K562 (cell line): ENCODE measurements at regions not wholly inside any gene's neighbourhood (a gene's known extent, or its start where the extent isn't known, plus 50 kb on each side); places are given as distances from the start of the nearest gene placed in this dataset.

Source experiments
- ARID3B ChIP-seq: fragments of 250-450 bp; sonication (Bioruptor Pico); IDR thresholded peaks from 2 replicates; pipeline ENCODE4 v1.4.0; 2020; ENCODE audit warnings: borderline replicate concordance
- BRF1 ChIP-seq: IDR thresholded peaks from 3 replicates; pipeline ENCODE4 v1.6.1; 2011; ENCODE audit warnings: borderline replicate concordance, mild to moderate bottlenecking; ENCODE audit not compliant: insufficient read length; ENCODE audit errors: extremely low read depth
- CLOCK ChIP-seq: fragments of 250-450 bp; sonication (Bioruptor Pico); IDR thresholded peaks from 2 replicates; pipeline ENCODE4 v1.4.0; 2020; ENCODE audit warnings: mild to moderate bottlenecking, moderate library complexity, borderline replicate concordance
- E2F3 ChIP-seq: fragments of 250-450 bp; sonication (Bioruptor Pico); IDR thresholded peaks from 2 replicates; pipeline ENCODE4 v1.4.0; 2020; ENCODE audit warnings: mild to moderate bottlenecking
- HDAC1 ChIP-seq, 2 experiments: fragments of 450-650 bp; IDR thresholded peaks; 2 replicates each; pipeline ENCODE4 v1.6.1; 2016 to 2017; ENCODE audit warnings: inconsistent platforms in 1 of 2, mild to moderate bottlenecking in 1 of 2, moderate library complexity in 1 of 2
- MECOM ChIP-seq: fragments of 250-450 bp; sonication (Bioruptor Pico); IDR thresholded peaks from 2 replicates; pipeline ENCODE4 v1.8.0; 2022; ENCODE audit warnings: inconsistent platforms
- NCOR1 ChIP-seq: fragments of 450-650 bp; IDR thresholded peaks from 2 replicates; pipeline ENCODE4 v1.6.1; 2016; ENCODE audit warnings: mild to moderate bottlenecking, moderate library complexity
- NELFE ChIP-seq: IDR thresholded peaks from 2 replicates; pipeline ENCODE4 v1.6.1; 2011; ENCODE audit warnings: mild to moderate bottlenecking; ENCODE audit not compliant: insufficient read depth, insufficient read length
- SRF ChIP-seq, 2 experiments: fragments of 250-450, 450-650 bp in 1 of 2; sonication (Bioruptor Pico) in 1 of 2; sonication (generic) in 1 of 2; formaldehyde crosslinking; IDR thresholded peaks; 2 replicates each; pipeline versions ENCODE4 v1.5.0 to v1.5.1; 2020 to 2022; ENCODE audit warnings: mild to moderate bottlenecking in 1 of 2, missing genetic modification reagents in 1 of 2
- XRCC3 ChIP-seq: fragments of 450-650 bp; IDR thresholded peaks from 2 replicates; pipeline ENCODE4 v1.6.1; 2017; ENCODE audit warnings: mild to moderate bottlenecking, moderate library complexity
- ZEB2 ChIP-seq: fragments of 450-650 bp; IDR thresholded peaks from 2 replicates; pipeline ENCODE4 v1.6.1; 2016
- TF ChIP-seq, protein P1 (sequence below): fragments of 250-450 bp; sonication (Bioruptor Pico); IDR thresholded peaks from 2 replicates; pipeline ENCODE4 v1.4.0; 2020; ENCODE audit warnings: mild to moderate bottlenecking
- TF ChIP-seq, protein P2 (sequence below), 2 experiments: IDR thresholded peaks in 1 of 2; conservative IDR thresholded peaks in 1 of 2; 2 replicates each; pipeline ENCODE4 v1.6.1; 2016; ENCODE audit warnings: low read depth in 2 of 2, mild to moderate bottlenecking in 1 of 2, missing compliant biosample characterization in 1 of 2, missing genetic modification characterization in 1 of 2, moderate library complexity in 1 of 2
- TF ChIP-seq, protein P3 (sequence below): fragments of 450-650 bp; formaldehyde crosslinking; IDR thresholded peaks from 2 replicates; pipeline ENCODE4 v1.4.0; 2022; ENCODE audit warnings: mild to moderate bottlenecking, moderate library complexity
- TF ChIP-seq, protein P4 (sequence below): IDR thresholded peaks from 2 replicates; pipeline ENCODE4 v1.6.1; 2011; ENCODE audit not compliant: insufficient read length; ENCODE audit errors: extremely low read depth

DNA sequence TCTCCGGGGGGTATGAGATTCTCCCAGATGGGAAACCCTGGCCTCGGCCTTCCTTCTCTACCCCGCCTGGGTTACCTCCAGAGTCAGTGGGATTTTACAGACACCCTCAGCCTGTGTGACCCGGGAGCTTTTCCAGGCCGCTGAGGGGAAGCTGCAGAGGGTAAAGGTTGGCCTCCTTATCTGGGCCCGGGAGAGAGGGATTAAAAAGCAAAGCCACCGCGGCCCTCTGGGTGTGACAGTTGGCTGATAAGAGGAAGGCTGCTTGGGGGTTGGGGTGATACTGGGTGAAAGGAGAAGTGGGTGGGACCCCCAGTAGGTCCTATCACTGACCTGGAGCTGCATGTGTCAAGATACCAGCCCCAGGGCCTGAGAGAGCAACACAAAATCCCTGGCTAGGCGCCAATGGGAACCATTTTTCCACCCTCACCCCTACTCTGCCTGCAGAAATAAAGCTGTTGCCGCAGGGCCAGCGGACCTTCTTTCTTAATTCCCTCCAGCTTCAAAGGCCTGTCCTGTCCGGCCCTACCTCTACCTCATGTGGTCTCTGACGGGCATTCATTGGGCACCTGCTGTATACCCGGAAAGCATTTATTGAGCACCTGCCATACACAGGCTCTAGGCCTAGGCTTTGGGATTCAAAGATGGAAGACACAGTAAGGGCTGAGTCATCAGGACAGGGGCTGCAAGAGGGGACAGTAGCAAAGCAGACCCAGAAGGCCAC is 77.6 kb upstream of the GSE1 start (continued):
- TF ChIP-seq HDAC1 (IDR thresholded peaks at IDR 0.05) (peak; percentile 77 to 99), NELFE (no peak), E2F3 (peak; percentile 24), NCOR1 (peak; percentile 100), ZEB2 (peak; percentile 91), MECOM (peak; percentile 77; the same call in 1 of the 2 replicates), CLOCK (CRISPR knock-in tag) (no peak; the same call in 1 of the 2 replicates), SRF (CRISPR knock-in tag; IDR thresholded peaks at IDR 0.05) (peak; percentile 55 to 64; a peak in 2 of 4 replicates), XRCC3 (no peak), BRF1 (no peak), ARID3B (CRISPR knock-in tag) (peak; percentile 95)
- TF ChIP-seq, protein P1, sequence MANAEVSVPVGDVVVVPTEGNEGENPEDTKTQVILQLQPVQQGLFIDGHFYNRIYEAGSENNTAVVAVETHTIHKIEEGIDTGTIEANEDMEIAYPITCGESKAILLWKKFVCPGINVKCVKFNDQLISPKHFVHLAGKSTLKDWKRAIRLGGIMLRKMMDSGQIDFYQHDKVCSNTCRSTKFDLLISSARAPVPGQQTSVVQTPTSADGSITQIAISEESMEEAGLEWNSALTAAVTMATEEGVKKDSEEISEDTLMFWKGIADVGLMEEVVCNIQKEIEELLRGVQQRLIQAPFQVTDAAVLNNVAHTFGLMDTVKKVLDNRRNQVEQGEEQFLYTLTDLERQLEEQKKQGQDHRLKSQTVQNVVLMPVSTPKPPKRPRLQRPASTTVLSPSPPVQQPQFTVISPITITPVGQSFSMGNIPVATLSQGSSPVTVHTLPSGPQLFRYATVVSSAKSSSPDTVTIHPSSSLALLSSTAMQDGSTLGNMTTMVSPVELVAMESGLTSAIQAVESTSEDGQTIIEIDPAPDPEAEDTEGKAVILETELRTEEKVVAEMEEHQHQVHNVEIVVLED = peak; percentile 13; the same call in 1 of the 2 replicates
- TF ChIP-seq, protein P2, sequence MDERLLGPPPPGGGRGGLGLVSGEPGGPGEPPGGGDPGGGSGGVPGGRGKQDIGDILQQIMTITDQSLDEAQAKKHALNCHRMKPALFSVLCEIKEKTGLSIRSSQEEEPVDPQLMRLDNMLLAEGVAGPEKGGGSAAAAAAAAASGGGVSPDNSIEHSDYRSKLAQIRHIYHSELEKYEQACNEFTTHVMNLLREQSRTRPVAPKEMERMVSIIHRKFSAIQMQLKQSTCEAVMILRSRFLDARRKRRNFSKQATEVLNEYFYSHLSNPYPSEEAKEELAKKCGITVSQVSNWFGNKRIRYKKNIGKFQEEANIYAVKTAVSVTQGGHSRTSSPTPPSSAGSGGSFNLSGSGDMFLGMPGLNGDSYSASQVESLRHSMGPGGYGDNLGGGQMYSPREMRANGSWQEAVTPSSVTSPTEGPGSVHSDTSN (CRISPR knock-in tag; IDR thresholded peaks at IDR 0.05; ENCODE audit: low read depth) = no peak
- TF ChIP-seq, protein P2 (tag; conservative IDR thresholded peaks at IDR 0.05; ENCODE audit: low read depth) = peak; percentile 86
- TF ChIP-seq, protein P3, sequence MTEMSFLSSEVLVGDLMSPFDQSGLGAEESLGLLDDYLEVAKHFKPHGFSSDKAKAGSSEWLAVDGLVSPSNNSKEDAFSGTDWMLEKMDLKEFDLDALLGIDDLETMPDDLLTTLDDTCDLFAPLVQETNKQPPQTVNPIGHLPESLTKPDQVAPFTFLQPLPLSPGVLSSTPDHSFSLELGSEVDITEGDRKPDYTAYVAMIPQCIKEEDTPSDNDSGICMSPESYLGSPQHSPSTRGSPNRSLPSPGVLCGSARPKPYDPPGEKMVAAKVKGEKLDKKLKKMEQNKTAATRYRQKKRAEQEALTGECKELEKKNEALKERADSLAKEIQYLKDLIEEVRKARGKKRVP (CRISPR knock-in tag) = peak; percentile 46; the same call in 1 of the 2 replicates
- TF ChIP-seq, protein P4, sequence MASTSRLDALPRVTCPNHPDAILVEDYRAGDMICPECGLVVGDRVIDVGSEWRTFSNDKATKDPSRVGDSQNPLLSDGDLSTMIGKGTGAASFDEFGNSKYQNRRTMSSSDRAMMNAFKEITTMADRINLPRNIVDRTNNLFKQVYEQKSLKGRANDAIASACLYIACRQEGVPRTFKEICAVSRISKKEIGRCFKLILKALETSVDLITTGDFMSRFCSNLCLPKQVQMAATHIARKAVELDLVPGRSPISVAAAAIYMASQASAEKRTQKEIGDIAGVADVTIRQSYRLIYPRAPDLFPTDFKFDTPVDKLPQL = no peak
